Head of caudate nucleus (tissue), 42 donors: ENCODE measurements at regions not wholly inside any gene's neighbourhood (a gene's known extent, or its start where the extent isn't known, plus 50 kb on each side); places are given as distances from the start of the nearest gene placed in this dataset.
A peak's percentile ranks its signal among the peaks of the same experiment; 100 is the strongest.

Experiments used
- DNase-seq, 42 donors: peaks; one replicate each; pipeline versions ENCODE4 v3.0.0 to v3.0.0-alpha.2; 2020 to 2021; ENCODE audit warnings: mixed read lengths in 7 of 42
- intact Hi-C: fragments of 100-400 bp; cut with DNase I; formaldehyde crosslinking; loops from one replicate; pipeline ENCODE4 v1.15.0; 2022

- DNase-seq = no peak
- intact Hi-C loops = no loop called here
These were observed 77.5 kb upstream of the SORCS3 start for GRCh38 chr10:104563548-104563947.

GRCh38 chr10:104574427-104574826 lies 66.7 kb upstream of the SORCS3 start:
- peak in 1 of 42 donors; percentile 10 for DNase-seq
- intact Hi-C loops = no loop called here

- intact Hi-C loops = no loop called here
- DNase-seq = peak in 1 of 42 donors; percentile 1
These were observed 66.3 kb upstream of the SORCS3 start for GRCh38 chr10:104574838-104575237.

- intact Hi-C loops = no loop called here
- peak in 1 of 42 donors; percentile 20 for DNase-seq
These were observed 64.5 kb upstream of the SORCS3 start for GRCh38 chr10:104576611-104577010.

- DNase-seq = no peak
- intact Hi-C loops = no loop called here
These were observed 63.9 kb upstream of the SORCS3 start for GRCh38 chr10:104577163-104577562.

- DNase-seq = peak in 1 of 42 donors; percentile 24
- intact Hi-C loops = no loop called here
These were observed 63.1 kb upstream of the SORCS3 start for GRCh38 chr10:104577861-104578521.

- intact Hi-C loops = no loop called here
- DNase-seq = peak in 1 of 42 donors; percentile 16
These were observed 62.4 kb upstream of the SORCS3 start for GRCh38 chr10:104578671-104579070.

GRCh38 chr10:104579136-104579535 lies 62.0 kb upstream of the SORCS3 start:
- intact Hi-C loops = no loop called here
- DNase-seq = peak in 1 of 42 donors; percentile 25

- peak in 41 of 42 donors; percentile 11 to 78 (median 45) for DNase-seq
- intact Hi-C loops = no loop called here
These were observed 60.8 kb upstream of the SORCS3 start for GRCh38 chr10:104580321-104580720.

GRCh38 chr10:104580774-104581675 lies 60.1 kb upstream of the SORCS3 start:
- peak; percentile 63 to 93 (median 84) for DNase-seq
- intact Hi-C loops = no loop called here

GRCh38 chr10:104581884-104582601 lies 59.0 kb upstream of the SORCS3 start:
- no peak for DNase-seq
- intact Hi-C loops = no loop called here

- intact Hi-C loops = no loop called here
- no peak for DNase-seq
These were observed 58.5 kb upstream of the SORCS3 start for GRCh38 chr10:104582602-104582951.

- intact Hi-C loops = no loop called here
- no peak for DNase-seq
These were observed 58.1 kb upstream of the SORCS3 start for GRCh38 chr10:104582966-104583365.

GRCh38 chr10:104584541-104584940 lies 56.5 kb upstream of the SORCS3 start:
- intact Hi-C loops = no loop called here
- DNase-seq = no peak

- intact Hi-C loops = no loop called here
- DNase-seq = no peak
These were observed 53.3 kb upstream of the SORCS3 start for GRCh38 chr10:104587751-104588150.

GRCh38 chr10:104589431-104589830 lies 51.7 kb upstream of the SORCS3 start:
- DNase-seq = no peak
- intact Hi-C loops = no loop called here

- intact Hi-C loops = no loop called here
These were observed 51.2 kb upstream of the SORCS3 start for GRCh38 chr10:104589871-104590270.

More at GRCh38 chr10:104589871-104590270, 51.2 kb upstream of the SORCS3 start:
- DNase-seq = no peak
